Esophagus squamous epithelium (tissue), 5 donors: ENCODE measurements at regions not wholly inside any gene's neighbourhood (a gene's known extent, or its start where the extent isn't known, plus 50 kb on each side); places are given as distances from the start of the nearest gene placed in this dataset.

Source experiments
- DNase-seq: peaks from one replicate; lab custom pipeline; 2025; lab: John Stamatoyannopoulos, UW
- H3K27ac ChIP-seq, 4 donors: fragments of 200-600 bp; sonication (generic); one replicate each; pipeline ENCODE4 v1.5.1; 2016 to 2019; ENCODE audit warnings: mild to moderate bottlenecking in 1 of 4
- H3K27me3 ChIP-seq, 4 donors: fragments of 200-600 bp; sonication (generic); 1 replicate in 3 of 4; 2 replicates in 1 of 4; pipeline versions ENCODE4 v1.5.1 to v1.6.0; 2017 to 2021; ENCODE audit warnings: antibody characterized with exemption in 1 of 4
- H3K36me3 ChIP-seq, 3 donors: fragments of 200-600 bp; sonication (generic); one replicate each; pipeline ENCODE4 v1.5.1; 2016 to 2019
- H3K4me1 ChIP-seq, 3 donors: fragments of 200-600 bp; sonication (generic); one replicate each; pipeline ENCODE4 v1.5.1; 2017 to 2019
- H3K4me3 ChIP-seq, 4 donors: fragments of 200-600 bp; sonication (generic); 1 replicate in 3 of 4; 2 replicates in 1 of 4; pipeline ENCODE4 v1.5.1; 2016 to 2019; ENCODE audit warnings: mild to moderate bottlenecking in 2 of 4, moderate library complexity in 1 of 4
- H3K9me3 ChIP-seq, 3 donors: fragments of 200-600 bp; sonication (generic); one replicate each; pipeline ENCODE4 v1.5.1; 2016 to 2019
- CTCF ChIP-seq, 6 experiments: fragments of 450-650 bp in 4 of 6; fragments of 200-600 bp in 2 of 6; sonication (generic) in 2 of 6; IDR thresholded peaks; one replicate each; pipeline ENCODE4 v1.5.1; 2016 to 2019; ENCODE audit warnings: antibody characterized with exemption in 6 of 6, mild to moderate bottlenecking in 4 of 6, moderate library complexity in 4 of 6
- POLR2A ChIP-seq, 4 donors: fragments of 450-650 bp; IDR thresholded peaks; one replicate each; pipeline ENCODE4 v1.6.1; 2017; ENCODE audit warnings: antibody characterized with exemption in 4 of 4, mild to moderate bottlenecking in 4 of 4, moderate library complexity in 3 of 4
- WGBS, 2 donors: methylation state at CpG; one replicate each; pipeline ENCODE4 v1.1.5; 2018; 5-methylcytosine and 5-hydroxymethylcytosine counted together
- intact Hi-C: fragments of 100-400 bp; cut with DNase I; formaldehyde crosslinking; loops from one replicate; pipeline ENCODE4 v1.15.0; 2022
- donor health status: DM: yes; HTN: yes; CAD: no.

GRCh38 chr10:6364893-6365292 lies 162.2 kb downstream of the PFKFB3 start:
- no peak overlapping the region for H3K27ac ChIP-seq
- 47 to 76% methylated on average over 2 to 3 of the region's 3 CpGs for WGBS, 2 donors

GRCh38 chr10:6365384-6365783 lies 162.7 kb downstream of the PFKFB3 start:
- H3K4me1 ChIP-seq, result peaks cover 0 to 7% (median 0%) of the 10 kb centered on the region in 3 donors
- H3K36me3 ChIP-seq, result no peaks in the 10 kb centered on the region
- no peaks in the 10 kb centered on the region for H3K9me3 ChIP-seq
- 68 to 80% methylated on average over 4 of the region's 4 CpGs for WGBS, 2 donors
- no peak overlapping the region for H3K27ac ChIP-seq
- H3K27me3 ChIP-seq, result no peaks in the 10 kb centered on the region
- no peak for DNase-seq
- intact Hi-C loops, result no loop called here
- TF ChIP-seq CTCF (IDR thresholded peaks at IDR 0.05), result no peak
- TF ChIP-seq POLR2A (IDR thresholded peaks at IDR 0.05), result no peak
- H3K4me3 ChIP-seq, result no peak overlapping the region

More at GRCh38 chr10:6364893-6365292, 162.2 kb downstream of the PFKFB3 start:
- H3K4me1 ChIP-seq, result peaks cover 0 to 7% (median 0%) of the 10 kb centered on the region in 3 donors
- TF ChIP-seq CTCF (IDR thresholded peaks at IDR 0.05), result no peak
- TF ChIP-seq POLR2A (IDR thresholded peaks at IDR 0.05), result no peak
- intact Hi-C loops, result no loop called here
- no peaks in the 10 kb centered on the region for H3K36me3 ChIP-seq
- no peaks in the 10 kb centered on the region for H3K9me3 ChIP-seq
- no peaks in the 10 kb centered on the region for H3K27me3 ChIP-seq
- H3K4me3 ChIP-seq, result no peak overlapping the region
- DNase-seq, result no peak
